ENCODE measurements at regions not wholly inside any gene's neighbourhood (a gene's known extent, or its start where the extent isn't known, plus 50 kb on each side); places are given as distances from the start of the nearest gene placed in this dataset.
"Not testable (repeated sequence)": the region's sequence is repeated elsewhere in the genome, so short reads cannot be mapped to it uniquely, and the experiment has no call there.

DNA sequence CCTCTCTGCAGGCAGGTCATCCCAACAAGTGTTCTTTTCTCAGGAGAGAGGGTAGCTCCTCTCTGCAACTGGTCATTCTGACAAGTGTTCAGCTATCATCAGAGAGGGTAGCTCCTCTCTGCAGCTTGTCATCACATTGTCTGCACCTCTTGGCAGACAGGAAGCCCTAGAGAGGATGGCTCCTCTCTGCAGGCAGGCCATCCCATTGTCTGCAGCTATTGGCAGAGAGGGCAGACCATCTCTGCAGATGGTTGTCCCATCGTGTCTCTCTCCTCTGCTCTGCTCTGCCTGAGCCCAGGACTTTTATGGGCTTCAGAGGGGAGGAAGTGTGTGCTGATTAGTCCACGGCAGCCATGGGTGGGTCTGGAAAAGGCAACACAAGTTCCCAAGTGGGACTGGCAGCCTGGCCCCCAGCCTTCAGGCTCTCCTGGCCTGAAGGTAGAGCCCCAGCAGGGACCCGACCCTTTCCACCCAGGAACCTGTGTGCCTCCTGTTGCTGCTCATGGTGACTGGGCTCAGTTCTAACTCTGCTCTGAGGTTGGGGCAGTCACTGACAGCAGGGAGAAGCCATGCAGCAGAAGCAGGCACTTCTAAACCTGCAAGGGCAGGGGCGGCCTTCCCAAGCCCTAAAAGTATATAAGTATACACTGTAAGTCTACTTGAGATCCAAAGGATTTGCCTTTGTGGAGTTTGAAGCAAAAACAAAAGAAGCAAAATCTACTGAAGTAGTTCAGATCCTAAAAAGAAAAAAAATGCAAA lies 637.9 kb downstream of the PLOD2 start:
- no peak for DNase-seq (ENCODE audit: low read depth in 2 of 2)

DNA sequence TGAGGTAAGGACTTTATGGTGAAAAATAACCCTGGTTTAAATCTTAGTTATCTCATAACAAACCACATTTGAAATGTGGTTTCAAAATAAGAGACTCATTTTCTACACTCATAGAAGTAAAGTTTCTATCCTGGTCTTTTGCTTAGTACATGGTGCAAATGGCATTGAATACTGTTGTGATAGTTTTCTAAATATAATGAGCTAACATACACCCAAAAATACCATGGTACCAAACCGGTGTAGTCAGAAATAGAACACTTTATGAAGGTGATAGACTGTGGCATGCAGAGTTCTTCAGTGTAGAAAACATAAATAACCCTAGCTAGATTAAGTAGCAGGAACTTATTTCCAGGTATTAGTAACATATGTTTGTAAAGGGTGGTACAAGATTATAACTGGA lies 629.4 kb downstream of the PLOD2 start:
- no peak for DNase-seq (ENCODE audit: low read depth in 2 of 2)

DNA sequence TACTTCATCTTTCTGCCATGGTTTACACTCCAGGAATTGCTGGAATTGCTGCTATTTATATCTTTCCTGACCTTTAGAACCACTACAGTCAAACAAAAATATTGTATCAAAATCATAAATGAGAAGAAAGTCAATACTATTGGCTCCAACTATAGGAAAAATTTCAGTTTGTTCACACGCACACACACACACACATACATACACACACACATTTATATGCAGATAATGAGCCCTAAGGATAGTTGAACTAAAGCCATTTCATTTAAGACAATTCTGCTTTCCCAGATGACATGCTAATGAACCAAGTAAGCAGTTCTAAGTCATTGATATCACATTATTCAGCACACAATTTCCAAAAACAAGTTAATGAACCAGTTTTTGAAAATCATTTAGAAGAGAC lies 627.3 kb downstream of the PLOD2 start:
- DNase-seq (ENCODE audit: low read depth in 2 of 2), result no peak

DNA sequence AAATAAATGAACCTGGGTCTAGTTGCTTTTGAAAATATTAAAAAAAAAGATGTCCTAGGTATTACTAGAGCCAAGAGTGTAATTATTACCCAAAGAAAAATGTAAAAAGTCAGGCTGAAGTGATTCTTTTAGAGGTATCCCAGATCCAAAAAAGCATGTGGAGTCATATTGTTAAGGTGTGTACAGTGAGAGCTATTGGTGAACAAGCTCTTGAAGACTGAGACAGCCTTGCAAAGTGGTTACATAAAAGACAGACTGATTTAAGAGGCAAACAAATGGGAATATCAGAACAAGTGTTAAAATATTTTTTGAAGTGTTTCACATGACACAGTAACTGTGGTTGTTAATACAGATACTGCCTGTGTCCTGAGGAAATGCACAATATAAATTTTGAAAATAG lies 624.5 kb downstream of the PLOD2 start:
- DNase-seq (ENCODE audit: low read depth in 2 of 2), result no peak

DNA sequence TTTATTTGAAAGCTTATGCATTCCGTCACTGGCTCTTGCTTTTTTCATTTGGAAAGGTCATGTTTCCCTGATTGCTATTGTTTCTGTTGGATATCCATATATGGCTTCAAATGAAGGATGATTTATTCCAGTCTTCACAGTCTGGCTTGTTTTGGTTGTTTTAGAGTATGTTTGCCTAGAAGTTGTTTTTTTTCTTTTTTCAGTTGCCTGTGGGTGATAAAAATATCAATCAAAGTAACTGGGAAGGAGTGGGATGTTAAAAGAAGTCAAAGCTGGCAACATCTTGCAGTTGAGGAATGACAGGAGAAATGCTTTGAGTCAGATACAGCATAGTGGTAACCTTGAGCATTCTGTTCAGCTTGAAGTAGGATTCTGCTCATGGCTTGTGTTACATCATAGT lies 610.5 kb downstream of the PLOD2 start:
- DNase-seq (ENCODE audit: low read depth in 2 of 2), result no peak

DNA sequence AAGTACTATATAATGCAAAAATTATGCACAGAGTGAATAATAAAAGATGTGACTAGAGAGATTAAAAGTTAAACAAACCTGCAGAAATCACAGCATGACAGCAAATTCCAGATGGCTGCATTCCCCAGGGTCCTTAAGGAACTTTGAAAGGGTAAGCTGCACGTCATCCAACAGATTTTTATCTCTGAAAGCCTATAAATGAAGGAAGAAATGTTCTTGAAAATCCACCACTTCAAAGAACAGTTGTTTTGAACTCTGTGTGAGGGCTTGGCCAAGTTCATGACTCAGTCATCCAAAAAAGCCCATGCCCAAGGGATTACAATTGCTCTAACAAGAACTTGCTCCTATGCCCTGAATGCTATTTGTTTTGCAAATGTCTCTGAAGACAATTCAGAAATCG lies 603.6 kb downstream of the PLOD2 start:
- peak; percentile 3 to 9 for DNase-seq (ENCODE audit: low read depth in 2 of 2)

- no peak for DNase-seq (ENCODE audit: low read depth in 2 of 2)
These were observed 582.5 kb downstream of the PLOD2 start for GRCh38 chr3:145578471-145578870.

GRCh38 chr3:145581694-145582093 lies 579.3 kb downstream of the PLOD2 start:
- DNase-seq (ENCODE audit: low read depth in 2 of 2), result no peak

- no peak for DNase-seq (ENCODE audit: low read depth in 2 of 2)
These were observed 556.1 kb downstream of the PLOD2 start for GRCh38 chr3:145604851-145605250.

GRCh38 chr3:145620002-145620401 lies 541.0 kb downstream of the PLOD2 start:
- DNase-seq (ENCODE audit: low read depth in 2 of 2), result no peak

DNA sequence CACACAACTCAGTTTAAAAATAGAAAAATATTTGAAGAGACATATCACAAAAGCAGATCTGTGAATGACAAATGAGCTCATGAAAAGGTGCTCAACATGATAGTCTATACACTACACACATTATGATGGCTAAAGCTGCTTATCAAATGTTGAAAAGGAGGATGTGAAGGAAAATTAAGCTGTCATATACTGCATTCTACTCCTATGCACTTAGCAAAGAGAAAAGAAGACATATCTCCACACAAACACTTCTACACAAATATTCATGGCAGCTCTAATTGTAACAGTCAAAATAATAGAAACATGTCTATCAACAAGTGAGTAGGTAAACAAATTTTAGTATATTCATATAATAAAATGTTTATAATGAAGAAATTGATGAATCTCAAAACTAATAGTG lies 540.5 kb downstream of the PLOD2 start:
- DNase-seq (ENCODE audit: low read depth in 2 of 2), result no peak

DNA sequence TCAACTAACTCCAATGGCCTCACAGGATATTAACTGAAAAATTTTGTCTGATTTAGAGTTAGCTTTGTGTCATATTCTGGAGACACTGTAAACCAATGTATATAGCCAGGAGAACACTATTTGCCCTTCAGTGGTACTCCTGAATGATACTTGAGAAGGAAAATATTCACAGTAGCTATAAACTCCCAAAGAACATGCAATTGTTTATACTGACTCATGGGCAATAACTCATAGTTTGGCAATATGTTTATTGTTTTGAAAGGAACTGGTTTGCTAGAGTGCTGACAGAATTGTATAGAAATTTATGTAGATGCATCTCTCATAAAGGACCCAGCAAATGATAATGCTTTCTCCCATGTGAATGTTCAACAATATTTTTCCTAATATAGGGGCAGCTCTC lies 537.6 kb downstream of the PLOD2 start:
- DNase-seq (ENCODE audit: low read depth in 2 of 2), result no peak

- DNase-seq (ENCODE audit: low read depth in 2 of 2), result no peak
These were observed 532.8 kb downstream of the PLOD2 start for GRCh38 chr3:145628211-145628610.

DNA sequence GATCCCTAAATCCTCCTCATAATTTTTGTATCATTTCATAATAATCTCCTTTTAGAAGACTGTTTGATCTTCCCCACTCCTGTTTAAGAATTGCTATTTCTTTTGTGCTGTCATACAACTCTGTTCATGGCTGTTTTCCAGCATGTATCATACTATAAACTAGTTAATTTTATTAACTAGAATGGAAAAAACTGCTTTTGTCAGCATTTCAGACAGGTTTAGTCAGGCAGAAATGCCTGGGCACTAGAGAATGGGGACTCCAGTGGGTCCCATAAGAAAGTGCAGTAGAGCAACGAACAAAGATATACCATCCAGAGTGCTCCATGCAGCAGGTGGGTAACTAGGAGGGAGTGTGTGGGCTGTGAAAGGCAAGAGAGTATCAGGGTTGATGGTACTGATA lies 523.9 kb downstream of the PLOD2 start:
- no peak for DNase-seq (ENCODE audit: low read depth in 2 of 2)

- DNase-seq (ENCODE audit: low read depth in 2 of 2), result no peak
These were observed 521.9 kb downstream of the PLOD2 start for GRCh38 chr3:145639003-145639606.

DNA sequence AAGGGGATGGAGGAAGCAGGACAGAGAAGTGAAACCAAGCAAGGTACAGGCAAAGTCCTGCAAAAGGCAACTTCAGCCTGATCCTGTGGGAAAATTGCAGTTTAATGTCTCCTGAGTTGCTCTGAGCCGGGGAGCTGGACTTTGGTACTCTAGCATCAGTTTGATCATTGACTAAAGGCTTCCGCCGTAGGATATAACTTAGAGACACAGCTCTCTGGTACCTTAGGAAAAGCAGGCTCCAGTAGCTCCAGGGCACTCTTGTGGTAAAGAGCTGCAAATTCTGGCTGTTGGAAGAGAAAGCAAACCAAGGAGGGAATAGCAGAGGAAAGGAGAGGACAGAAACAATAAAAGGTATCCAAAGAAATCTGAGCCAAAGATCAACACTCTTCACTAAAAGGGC lies 521.1 kb downstream of the PLOD2 start:
- no peak for DNase-seq (ENCODE audit: low read depth in 2 of 2)

GRCh38 chr3:145648396-145648795 lies 512.6 kb downstream of the PLOD2 start:
- DNase-seq (ENCODE audit: low read depth in 2 of 2), result no peak

DNA sequence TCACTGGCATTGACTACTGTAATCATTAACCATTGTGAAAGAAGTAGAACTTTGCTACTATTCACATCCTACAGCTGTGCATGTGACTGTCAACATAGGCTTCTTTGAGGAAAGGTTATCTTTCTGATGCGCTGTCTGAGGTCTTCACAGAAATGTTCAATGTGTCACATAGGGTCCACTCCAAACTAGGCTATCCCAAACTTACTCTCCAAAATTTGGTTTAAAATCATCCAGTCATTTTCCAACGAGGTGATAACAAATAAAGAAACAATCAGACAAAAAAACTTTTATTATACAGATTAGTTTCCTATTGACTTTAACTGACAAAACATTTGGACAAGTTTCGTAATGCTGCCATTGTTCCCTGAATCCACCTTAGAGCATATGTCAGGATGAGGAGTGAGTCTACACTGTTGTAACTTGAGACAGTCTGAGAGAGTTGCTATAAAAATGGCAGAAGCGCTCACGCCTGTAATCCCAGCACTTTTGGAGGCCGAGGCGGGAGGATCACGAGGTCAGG lies 511.6 kb downstream of the PLOD2 start:
- no peak for DNase-seq (ENCODE audit: low read depth in 2 of 2)

- no peak for DNase-seq (ENCODE audit: low read depth in 2 of 2)
These were observed 510.8 kb downstream of the PLOD2 start for GRCh38 chr3:145650170-145650569.

- DNase-seq (ENCODE audit: low read depth in 2 of 2), result no peak
These were observed 489.9 kb downstream of the PLOD2 start for GRCh38 chr3:145671121-145671520.

GRCh38 chr3:145673838-145674237 lies 487.1 kb downstream of the PLOD2 start:
- DNase-seq (ENCODE audit: low read depth in 2 of 2), result no peak

DNA sequence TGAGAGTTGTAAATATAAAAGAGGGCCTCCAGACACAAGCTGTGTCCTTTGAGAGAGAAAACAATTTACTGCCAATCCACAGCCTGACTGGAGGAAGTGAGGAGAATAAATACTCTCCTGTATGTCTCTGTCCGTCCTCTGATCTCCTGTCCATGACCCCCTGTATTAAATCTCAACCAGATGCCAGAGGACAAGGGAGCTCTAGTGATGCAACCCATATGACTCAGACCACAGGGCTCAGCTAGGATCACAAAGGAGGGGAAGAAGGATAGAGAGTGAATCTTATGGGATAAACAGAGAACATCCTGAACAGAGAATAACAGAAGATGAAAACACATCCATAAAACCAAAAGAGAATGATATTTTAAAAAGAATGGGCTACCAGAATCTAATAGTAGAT lies 482.6 kb downstream of the PLOD2 start:
- no peak for DNase-seq (ENCODE audit: low read depth in 2 of 2)

GRCh38 chr3:145681181-145681580 lies 479.8 kb downstream of the PLOD2 start:
- no peak for DNase-seq (ENCODE audit: low read depth in 2 of 2)

GRCh38 chr3:145687978-145688377 lies 473.0 kb downstream of the PLOD2 start:
- DNase-seq (ENCODE audit: low read depth in 2 of 2), result not testable (repeated sequence)
